ENCODE measurements at regions not wholly inside any gene's neighbourhood (a gene's known extent, or its start where the extent isn't known, plus 50 kb on each side); places are given as distances from the start of the nearest gene placed in this dataset.

GRCh38 chr7:110168010-110168409 lies 922.9 kb upstream of the LRRN3 start:
- TF ChIP-seq ZFP30 (CRISPR knock-in tag; IDR thresholded peaks at IDR 0.05): no peak
- TF ChIP-seq ZNF565 (CRISPR knock-in tag; conservative IDR thresholded peaks at IDR 0.05; ENCODE audit: low read depth): no peak
- no peak for TF ChIP-seq PATZ1 (CRISPR knock-in tag; IDR thresholded peaks at IDR 0.05; ENCODE audit: borderline replicate concordance)
- TF ChIP-seq SNAI2 (CRISPR knock-in tag; IDR thresholded peaks at IDR 0.05): no peak
- TF ChIP-seq POU6F1 (CRISPR knock-in tag; IDR thresholded peaks at IDR 0.05; ENCODE audit: borderline replicate concordance, low read depth): no peak
- TF ChIP-seq CSDC2 (CRISPR knock-in tag; IDR thresholded peaks at IDR 0.05): no peak
- TF ChIP-seq ZFP3 (CRISPR knock-in tag; IDR thresholded peaks at IDR 0.05): no peak

Data from SK-N-SH treated with all-trans-retinoic acid at 6 μM for 48 hours (cell line).